ENCODE measurements at regions not wholly inside any gene's neighbourhood (a gene's known extent, or its start where the extent isn't known, plus 50 kb on each side); places are given as distances from the start of the nearest gene placed in this dataset.

GRCh38 chrX:4380710-4381109, 667.3 kb upstream of the PRKX start:
- TF ChIP-seq CTCF (conservative IDR thresholded peaks at IDR 0.05; ENCODE audit: low read depth, low read length), result no peak
- TF ChIP-seq EZH2 (IDR thresholded peaks at IDR 0.05; ENCODE audit: low read length, unreplicated experiment), result no peak
- TF ChIP-seq EZH2phosphoT487 (IDR thresholded peaks at IDR 0.05; ENCODE audit: borderline replicate concordance, low read length), result no peak
